BE2C (cell line): ENCODE measurements at regions not wholly inside any gene's neighbourhood (a gene's known extent, or its start where the extent isn't known, plus 50 kb on each side); places are given as distances from the start of the nearest gene placed in this dataset.

Experiments
- DNase-seq: peaks from one replicate; pipeline ENCODE4 v3.0.0-alpha.2; 2020
- H3K27me3 ChIP-seq: fragments of 250-450 bp; sonication (Bioruptor Pico); 2 replicates; pipeline ENCODE4 v1.5.1; 2020; ENCODE audit warnings: mild to moderate bottlenecking
- H3K36me3 ChIP-seq: fragments of 250-450 bp; sonication (Bioruptor Pico); 2 replicates; pipeline ENCODE4 v1.5.1; 2020; ENCODE audit warnings: mild to moderate bottlenecking
- H3K4me1 ChIP-seq: fragments of 250-450 bp; sonication (Bioruptor Pico); 2 replicates; pipeline ENCODE4 v1.5.1; 2020
- H3K4me3 ChIP-seq: 2 replicates; pipeline ENCODE4 v1.5.1; 2011; ENCODE audit warnings: low read depth, low read length
- H3K9me3 ChIP-seq: fragments of 250-450 bp; sonication (Bioruptor Pico); 2 replicates; pipeline ENCODE4 v1.5.1; 2020
- TF ChIP-seq, protein P1 (sequence below): IDR thresholded peaks from 2 replicates; pipeline ENCODE4 v1.5.1; 2012; ENCODE audit warnings: mild to moderate bottlenecking, low read depth, low read length

DNA sequence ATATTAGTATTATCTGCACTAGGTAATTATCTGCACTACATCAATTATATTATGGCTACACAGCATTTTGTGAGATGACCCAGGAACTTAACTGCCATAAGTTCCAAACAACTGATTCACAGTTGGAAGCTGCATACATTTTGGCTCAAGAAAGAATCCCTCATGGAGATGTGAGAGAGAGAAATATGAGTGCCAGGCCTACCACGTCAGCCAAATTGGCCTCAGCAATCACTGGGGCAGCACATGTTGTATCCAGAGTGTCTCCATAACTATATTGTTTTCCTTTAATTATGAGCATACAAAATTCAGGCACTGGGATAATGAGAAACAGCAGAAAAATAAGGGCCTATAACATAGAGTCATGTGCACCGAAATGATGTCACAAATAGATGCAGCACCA, 174.2 kb upstream of the DMD start:
- H3K36me3 ChIP-seq = no peaks in the 10 kb centered on the region

DNA sequence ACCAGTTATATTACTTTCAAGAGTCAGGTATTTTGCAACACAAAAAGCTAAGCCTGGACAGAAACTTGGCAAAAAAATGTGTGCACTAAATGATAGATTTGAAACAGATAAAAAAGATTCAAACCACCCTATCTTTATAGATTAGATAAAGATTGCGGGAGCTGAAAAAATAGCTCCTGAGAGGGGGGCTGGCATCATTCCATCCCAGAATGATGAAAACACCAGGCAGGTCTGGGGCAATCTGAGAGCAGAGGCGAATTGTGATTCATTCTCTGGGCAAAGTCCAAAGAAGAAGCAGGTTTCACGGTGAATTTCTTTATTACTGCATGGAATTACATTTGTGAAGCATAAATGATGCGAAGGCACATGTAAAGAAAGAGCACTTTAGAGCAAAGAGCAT, 168.5 kb upstream of the DMD start:
- TF ChIP-seq, protein P1, sequence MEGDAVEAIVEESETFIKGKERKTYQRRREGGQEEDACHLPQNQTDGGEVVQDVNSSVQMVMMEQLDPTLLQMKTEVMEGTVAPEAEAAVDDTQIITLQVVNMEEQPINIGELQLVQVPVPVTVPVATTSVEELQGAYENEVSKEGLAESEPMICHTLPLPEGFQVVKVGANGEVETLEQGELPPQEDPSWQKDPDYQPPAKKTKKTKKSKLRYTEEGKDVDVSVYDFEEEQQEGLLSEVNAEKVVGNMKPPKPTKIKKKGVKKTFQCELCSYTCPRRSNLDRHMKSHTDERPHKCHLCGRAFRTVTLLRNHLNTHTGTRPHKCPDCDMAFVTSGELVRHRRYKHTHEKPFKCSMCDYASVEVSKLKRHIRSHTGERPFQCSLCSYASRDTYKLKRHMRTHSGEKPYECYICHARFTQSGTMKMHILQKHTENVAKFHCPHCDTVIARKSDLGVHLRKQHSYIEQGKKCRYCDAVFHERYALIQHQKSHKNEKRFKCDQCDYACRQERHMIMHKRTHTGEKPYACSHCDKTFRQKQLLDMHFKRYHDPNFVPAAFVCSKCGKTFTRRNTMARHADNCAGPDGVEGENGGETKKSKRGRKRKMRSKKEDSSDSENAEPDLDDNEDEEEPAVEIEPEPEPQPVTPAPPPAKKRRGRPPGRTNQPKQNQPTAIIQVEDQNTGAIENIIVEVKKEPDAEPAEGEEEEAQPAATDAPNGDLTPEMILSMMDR = no peak
- DNase-seq = no peak

More for the DNA sequence above, 174.2 kb upstream of the DMD start:
- Histone ChIP-seq H3K9me3 (no peaks in the 10 kb centered on the region), H3K4me1 (no peaks in the 10 kb centered on the region), H3K4me3 (no peak overlapping the region), H3K27me3 (no peaks in the 10 kb centered on the region)
- TF ChIP-seq, protein P1 = no peak
- DNase-seq = no peak

DNA sequence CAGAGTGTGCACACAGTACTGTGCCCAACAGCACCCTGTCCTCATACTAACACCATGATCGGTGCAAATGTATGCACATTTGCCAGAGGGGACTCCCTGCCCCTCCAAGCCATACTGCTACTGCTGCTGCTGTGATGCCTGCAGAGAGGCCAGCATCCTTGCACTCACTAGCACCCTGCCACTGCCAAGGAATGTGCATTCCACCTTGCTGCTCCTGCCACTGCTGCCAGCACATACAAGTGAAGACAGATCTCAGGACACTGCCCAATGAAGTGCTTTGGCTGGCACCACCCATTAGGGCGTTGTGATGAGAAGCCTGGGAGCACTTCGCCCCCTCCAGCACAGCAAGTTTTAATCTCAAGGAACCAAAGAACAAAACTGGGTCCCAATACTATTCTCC, 146.3 kb upstream of the DMD start:
- Histone ChIP-seq H3K4me3 (no peak overlapping the region), H3K9me3 (no peaks in the 10 kb centered on the region), H3K36me3 (no peaks in the 10 kb centered on the region), H3K27me3 (no peaks in the 10 kb centered on the region), H3K4me1 (no peaks in the 10 kb centered on the region)
- no peak for DNase-seq
- TF ChIP-seq, protein P1 = no peak

More for the DNA sequence above, 168.5 kb upstream of the DMD start:
- Histone ChIP-seq H3K4me1 (no peaks in the 10 kb centered on the region), H3K36me3 (no peaks in the 10 kb centered on the region), H3K27me3 (no peaks in the 10 kb centered on the region), H3K4me3 (no peak overlapping the region), H3K9me3 (no peaks in the 10 kb centered on the region)

DNA sequence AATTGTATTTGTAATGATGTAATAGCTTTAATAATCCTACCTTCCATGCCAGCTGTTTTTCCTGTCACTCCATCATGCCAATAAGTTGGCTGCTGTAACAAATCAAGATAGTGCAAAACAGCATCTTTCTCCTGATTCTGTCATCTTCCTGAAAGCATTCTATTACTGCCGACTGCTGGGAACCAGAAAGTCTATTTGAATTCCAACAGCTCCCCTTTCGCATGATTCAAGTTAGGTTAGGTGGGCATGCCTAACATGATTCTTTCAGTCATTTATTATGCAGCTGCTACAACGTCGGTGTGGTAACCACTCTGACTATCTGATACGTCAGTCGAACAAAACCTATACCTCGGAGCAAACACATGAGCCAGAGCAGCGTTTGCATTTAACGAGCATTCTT, 127.9 kb upstream of the DMD start:
- TF ChIP-seq, protein P1 = 0 out of 2 replicates have a peak, but pooled peaks have one; percentile 6
- Histone ChIP-seq H3K9me3 (no peaks in the 10 kb centered on the region), H3K4me1 (no peaks in the 10 kb centered on the region), H3K27me3 (no peaks in the 10 kb centered on the region), H3K36me3 (no peaks in the 10 kb centered on the region), H3K4me3 (peak overlapping the region; percentile 49)
- DNase-seq = peak; percentile 17

DNA sequence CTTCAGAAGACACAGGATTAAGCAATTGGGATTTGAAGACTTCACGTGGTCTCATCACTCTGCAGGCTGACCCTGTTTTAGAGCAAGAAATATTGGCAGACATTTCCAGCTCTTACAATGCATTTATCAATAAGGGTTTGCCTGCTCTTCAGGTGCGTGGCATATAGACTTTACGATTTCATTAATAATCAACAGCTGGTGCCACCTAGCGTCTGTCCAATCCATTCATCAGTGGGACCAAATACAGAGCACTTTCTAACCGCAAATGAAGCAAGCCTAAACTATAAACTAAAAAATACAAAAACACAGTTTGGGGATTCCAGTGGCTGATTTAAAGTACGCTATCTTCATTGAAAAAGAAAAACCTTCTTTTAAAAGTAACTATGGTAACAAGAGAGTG, 125.4 kb upstream of the DMD start:
- H3K4me1 ChIP-seq = no peaks in the 10 kb centered on the region
- peak; percentile 41 for DNase-seq
- TF ChIP-seq, protein P1 = peak; percentile 62
- no peak overlapping the region for H3K4me3 ChIP-seq
- H3K9me3 ChIP-seq = no peaks in the 10 kb centered on the region
- no peaks in the 10 kb centered on the region for H3K27me3 ChIP-seq
- H3K36me3 ChIP-seq = no peaks in the 10 kb centered on the region

DNA sequence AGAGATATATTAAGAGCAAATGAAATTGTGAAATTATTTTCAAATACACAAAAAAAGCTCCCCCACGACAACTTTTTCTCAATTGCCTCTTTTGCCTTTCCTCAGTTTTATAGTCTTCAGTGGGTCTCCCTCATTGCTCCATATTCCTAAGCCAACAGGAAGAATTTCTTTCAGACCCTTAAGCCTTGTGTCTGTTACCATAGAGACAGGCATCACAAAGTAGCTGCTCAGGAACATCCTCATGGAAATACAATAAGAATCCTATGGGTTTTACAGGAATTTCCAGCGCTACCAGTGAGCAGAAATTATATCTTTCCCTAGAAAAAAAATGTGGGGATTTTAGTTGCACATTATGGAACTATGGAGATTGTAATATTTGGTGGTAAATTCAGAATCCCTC, 121.9 kb upstream of the DMD start:
- no peaks in the 10 kb centered on the region for H3K36me3 ChIP-seq
- no peaks in the 10 kb centered on the region for H3K9me3 ChIP-seq
- H3K4me3 ChIP-seq = no peak overlapping the region
- H3K4me1 ChIP-seq = no peaks in the 10 kb centered on the region
- no peak for DNase-seq
- TF ChIP-seq, protein P1 = no peak
- no peaks in the 10 kb centered on the region for H3K27me3 ChIP-seq
